HEK293 (cell line): ENCODE measurements at regions not wholly inside any gene's neighbourhood (a gene's known extent, or its start where the extent isn't known, plus 50 kb on each side); places are given as distances from the start of the nearest gene placed in this dataset.

Source experiments
- CTCF ChIA-PET: fragments of 350-600 bp; formaldehyde crosslinking; extraction: SDS; loops from one replicate; lab custom pipeline; 2021; ENCODE audit warnings: antibody characterized with exemption; lab: Yijun Ruan, JAX
- POLR2A ChIA-PET: fragments of 300-600 bp; formaldehyde crosslinking; extraction: SDS; loops from one replicate; lab custom pipeline; 2020; ENCODE audit warnings: antibody characterized with exemption, inconsistent platforms; lab: Yijun Ruan, JAX
- H3K27ac ChIP-seq: fragments of 200-500 bp; sonication (Bioruptor generic); 2 replicates; pipeline ENCODE4 v1.5.1; 2014; ENCODE audit warnings: low read depth, low read length, control low read depth, inconsistent platforms; ENCODE audit errors: extremely low read depth
- H3K36me3 ChIP-seq, 2 experiments: fragments of 200-500 bp in 1 of 2; sonication (Bioruptor generic) in 1 of 2; 1 replicate in 1 of 2; 2 replicates in 1 of 2; pipeline ENCODE4 v1.5.1; 2014 to 2017; ENCODE audit warnings: inconsistent platforms in 2 of 2, low read length in 2 of 2; ENCODE audit not compliant: control insufficient read depth in 2 of 2, insufficient read depth in 1 of 2
- H3K4me1 ChIP-seq: fragments of 200-500 bp; sonication (Bioruptor generic); 2 replicates; pipeline ENCODE4 v1.5.1; 2014; ENCODE audit warnings: mild to moderate bottlenecking, low read length, inconsistent platforms; ENCODE audit not compliant: control insufficient read depth, insufficient read depth
- H3K4me3 ChIP-seq: 2 replicates; pipeline ENCODE4 v1.5.1; 2011; ENCODE audit warnings: low read depth, mild to moderate bottlenecking, control low read depth, low read length, moderate library complexity
- H3K9me3 ChIP-seq: fragments of 200-500 bp; sonication (Bioruptor generic); 2 replicates; pipeline ENCODE4 v1.5.1; 2014; ENCODE audit warnings: low read depth, low read length, inconsistent platforms; ENCODE audit not compliant: control insufficient read depth, insufficient read depth
- BCL11B ChIP-seq: fragments of 450-650 bp; formaldehyde crosslinking; IDR thresholded peaks from 2 replicates; pipeline ENCODE4 v1.5.1; 2016; ENCODE audit warnings: low read depth, missing biosample characterization, missing genetic modification characterization
- GLIS1 ChIP-seq: fragments of 450-650 bp; formaldehyde crosslinking; IDR thresholded peaks from 2 replicates; pipeline ENCODE4 v1.5.1; 2016; ENCODE audit warnings: missing biosample characterization, missing genetic modification characterization
- IKZF3 ChIP-seq: fragments of 450-650 bp; IDR thresholded peaks from 2 replicates; pipeline ENCODE4 v1.5.0; 2018; ENCODE audit warnings: missing biosample characterization, mild to moderate bottlenecking, missing genetic modification characterization, moderate library complexity
- MEIS1 ChIP-seq: sonication (generic); formaldehyde crosslinking; IDR thresholded peaks from 2 replicates; pipeline ENCODE4 v1.8.1; 2022; ENCODE audit warnings: missing genetic modification reagents, mild to moderate bottlenecking, borderline replicate concordance
- SP2 ChIP-seq: fragments of 450-650 bp; formaldehyde crosslinking; IDR thresholded peaks from 2 replicates; pipeline ENCODE4 v1.5.1; 2016; ENCODE audit warnings: missing biosample characterization, missing genetic modification characterization
- SP3 ChIP-seq: fragments of 450-650 bp; formaldehyde crosslinking; IDR thresholded peaks from 2 replicates; pipeline ENCODE4 v1.5.1; 2016; ENCODE audit warnings: missing biosample characterization, missing genetic modification characterization
- ZBTB1 ChIP-seq: fragments of 450-650 bp; formaldehyde crosslinking; IDR thresholded peaks from 2 replicates; pipeline ENCODE4 v1.5.1; 2016; ENCODE audit warnings: missing biosample characterization, missing genetic modification characterization
- ZNF155 ChIP-seq: fragments of 450-650 bp; formaldehyde crosslinking; IDR thresholded peaks from 2 replicates; pipeline ENCODE4 v1.5.1; 2016; ENCODE audit warnings: missing biosample characterization, missing genetic modification characterization
- ZNF221 ChIP-seq: fragments of 450-650 bp; formaldehyde crosslinking; IDR thresholded peaks from 2 replicates; pipeline ENCODE4 v1.5.1; 2017; ENCODE audit warnings: missing biosample characterization, missing genetic modification characterization, borderline replicate concordance
- ZNF239 ChIP-seq: fragments of 450-650 bp; formaldehyde crosslinking; IDR thresholded peaks from 2 replicates; pipeline ENCODE4 v1.5.1; 2016; ENCODE audit warnings: missing biosample characterization, missing genetic modification characterization
- ZNF555 ChIP-seq: fragments of 450-650 bp; formaldehyde crosslinking; conservative IDR thresholded peaks from 2 replicates; pipeline ENCODE4 v1.5.1; 2017; ENCODE audit warnings: missing biosample characterization, mild to moderate bottlenecking, missing genetic modification characterization, inconsistent platforms
- ZNF610 ChIP-seq: fragments of 450-650 bp; formaldehyde crosslinking; IDR thresholded peaks from 2 replicates; pipeline ENCODE4 v1.5.1; 2016; ENCODE audit warnings: missing biosample characterization, missing genetic modification characterization, borderline replicate concordance
- ZNF791 ChIP-seq: fragments of 450-650 bp; formaldehyde crosslinking; IDR thresholded peaks from 2 replicates; pipeline ENCODE4 v1.5.1; 2016; ENCODE audit warnings: missing biosample characterization, missing genetic modification characterization
- TF ChIP-seq, protein P1 (sequence below): sonication (generic); formaldehyde crosslinking; IDR thresholded peaks from 2 replicates; pipeline ENCODE4 v1.8.1; 2022; ENCODE audit warnings: mild to moderate bottlenecking, moderate library complexity, missing genetic modification reagents
- TF ChIP-seq, protein P2 (sequence below): fragments of 450-650 bp; formaldehyde crosslinking; IDR thresholded peaks from 2 replicates; pipeline ENCODE4 v1.5.1; 2016; ENCODE audit warnings: missing biosample characterization, missing genetic modification characterization
- TF ChIP-seq, protein P3 (sequence below): fragments of 450-650 bp; formaldehyde crosslinking; IDR thresholded peaks from 2 replicates; pipeline ENCODE4 v1.5.1; 2017; ENCODE audit warnings: missing biosample characterization, missing genetic modification characterization
- TF ChIP-seq, protein P4 (sequence below): fragments of 450-650 bp; formaldehyde crosslinking; IDR thresholded peaks from 2 replicates; pipeline ENCODE4 v1.5.1; 2016; ENCODE audit warnings: missing biosample characterization, missing genetic modification characterization
- TF ChIP-seq, protein P5 (sequence below): fragments of 450-650 bp; formaldehyde crosslinking; IDR thresholded peaks from 2 replicates; pipeline ENCODE4 v1.5.1; 2016; ENCODE audit warnings: missing biosample characterization, missing genetic modification characterization
- TF ChIP-seq, protein P6 (sequence below): fragments of 450-650 bp; formaldehyde crosslinking; IDR thresholded peaks from 2 replicates; pipeline ENCODE4 v1.5.1; 2016; ENCODE audit warnings: missing biosample characterization, missing genetic modification characterization
- TF ChIP-seq, protein P7 (sequence below): fragments of 450-650 bp; formaldehyde crosslinking; IDR thresholded peaks from 2 replicates; pipeline ENCODE4 v1.5.1; 2016; ENCODE audit warnings: missing biosample characterization, missing genetic modification characterization, borderline replicate concordance

DNA sequence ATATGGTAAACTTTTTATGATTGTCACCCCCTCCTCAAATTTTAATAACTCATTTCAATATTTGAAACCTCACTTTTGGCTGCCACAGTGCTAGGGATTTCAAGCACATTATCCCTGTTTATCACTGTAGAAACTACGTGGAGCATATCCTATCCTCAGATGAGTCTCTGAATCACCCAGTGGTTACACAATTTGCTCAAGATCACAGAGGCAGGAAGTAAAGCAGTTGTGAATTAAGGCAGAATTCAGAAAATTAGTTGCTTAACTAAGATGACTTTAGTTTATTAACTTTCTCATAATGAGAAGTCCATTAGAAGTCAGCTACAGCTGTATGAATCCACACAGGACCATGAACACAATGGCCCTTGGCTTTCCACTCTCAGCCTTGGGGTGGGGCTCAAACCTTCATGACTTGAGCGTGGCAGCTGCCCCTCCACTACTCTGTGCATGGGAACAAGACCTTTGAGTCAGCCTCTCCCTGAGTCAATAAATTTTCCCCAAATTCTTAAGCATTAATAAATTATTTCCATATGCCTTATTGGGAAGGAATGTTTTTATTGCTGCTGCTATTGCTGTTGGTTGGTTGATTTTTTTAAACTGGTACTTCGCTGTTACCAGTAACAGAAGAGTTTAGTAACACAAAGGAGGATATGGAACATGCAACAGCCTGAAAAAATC is 369.0 kb downstream of the CBLN2 start (continued):
- TF ChIP-seq MEIS1 (CRISPR knock-in tag) (no peak), ZNF239 (tag by site-specific recombination) (no peak), ZNF155 (tag by site-specific recombination) (no peak), SP3 (tag by site-specific recombination) (no peak), ZNF555 (no peak)
- TF ChIP-seq, protein P1, sequence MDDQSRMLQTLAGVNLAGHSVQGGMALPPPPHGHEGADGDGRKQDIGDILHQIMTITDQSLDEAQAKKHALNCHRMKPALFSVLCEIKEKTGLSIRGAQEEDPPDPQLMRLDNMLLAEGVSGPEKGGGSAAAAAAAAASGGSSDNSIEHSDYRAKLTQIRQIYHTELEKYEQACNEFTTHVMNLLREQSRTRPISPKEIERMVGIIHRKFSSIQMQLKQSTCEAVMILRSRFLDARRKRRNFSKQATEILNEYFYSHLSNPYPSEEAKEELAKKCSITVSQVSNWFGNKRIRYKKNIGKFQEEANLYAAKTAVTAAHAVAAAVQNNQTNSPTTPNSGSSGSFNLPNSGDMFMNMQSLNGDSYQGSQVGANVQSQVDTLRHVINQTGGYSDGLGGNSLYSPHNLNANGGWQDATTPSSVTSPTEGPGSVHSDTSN (CRISPR knock-in tag) = no peak
- TF ChIP-seq, all 188 proteins: peak for 0

DNA sequence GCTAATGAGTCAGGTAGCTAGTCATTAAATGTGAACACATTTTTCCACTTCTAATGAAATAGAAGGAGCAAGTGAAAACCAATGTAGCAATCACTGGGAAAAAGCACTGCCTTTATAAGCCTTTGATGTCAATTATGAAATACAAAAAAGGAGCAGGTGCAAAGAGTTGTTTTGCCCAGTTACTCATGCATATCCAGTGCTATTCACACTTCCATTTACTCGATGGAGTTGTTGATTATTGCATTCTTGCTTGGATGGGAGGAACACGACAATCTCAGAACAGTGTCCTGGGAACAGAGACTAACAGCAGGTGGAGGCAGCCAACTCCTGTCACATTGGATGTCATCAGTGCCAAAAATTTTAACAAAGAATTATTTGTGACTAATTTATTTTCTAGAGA is 372.5 kb downstream of the CBLN2 start:
- ChIA-PET POLR2A (no interaction called here), CTCF (no interaction called here)
- no peaks in the 10 kb centered on the region for H3K4me1 ChIP-seq
- H3K4me3 ChIP-seq = no peak overlapping the region
- H3K9me3 ChIP-seq = no peaks in the 10 kb centered on the region
- H3K36me3 ChIP-seq = no peaks in the 10 kb centered on the region
- no peak overlapping the region for H3K27ac ChIP-seq
- TF ChIP-seq SP2 = no peak
- TF ChIP-seq, protein P2, sequence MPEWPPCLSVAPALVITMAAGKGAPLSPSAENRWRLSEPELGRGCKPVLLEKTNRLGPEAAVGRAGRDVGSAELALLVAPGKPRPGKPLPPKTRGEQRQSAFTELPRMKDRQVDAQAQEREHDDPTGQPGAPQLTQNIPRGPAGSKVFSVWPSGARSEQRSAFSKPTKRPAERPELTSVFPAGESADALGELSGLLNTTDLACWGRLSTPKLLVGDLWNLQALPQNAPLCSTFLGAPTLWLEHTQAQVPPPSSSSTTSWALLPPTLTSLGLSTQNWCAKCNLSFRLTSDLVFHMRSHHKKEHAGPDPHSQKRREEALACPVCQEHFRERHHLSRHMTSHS (tag by site-specific recombination) = no peak
- TF ChIP-seq, protein P3, sequence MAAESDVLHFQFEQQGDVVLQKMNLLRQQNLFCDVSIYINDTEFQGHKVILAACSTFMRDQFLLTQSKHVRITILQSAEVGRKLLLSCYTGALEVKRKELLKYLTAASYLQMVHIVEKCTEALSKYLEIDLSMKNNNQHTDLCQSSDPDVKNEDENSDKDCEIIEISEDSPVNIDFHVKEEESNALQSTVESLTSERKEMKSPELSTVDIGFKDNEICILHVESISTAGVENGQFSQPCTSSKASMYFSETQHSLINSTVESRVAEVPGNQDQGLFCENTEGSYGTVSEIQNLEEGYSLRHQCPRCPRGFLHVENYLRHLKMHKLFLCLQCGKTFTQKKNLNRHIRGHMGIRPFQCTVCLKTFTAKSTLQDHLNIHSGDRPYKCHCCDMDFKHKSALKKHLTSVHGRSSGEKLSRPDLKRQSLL (tag by site-specific recombination) = no peak
- TF ChIP-seq, protein P4, sequence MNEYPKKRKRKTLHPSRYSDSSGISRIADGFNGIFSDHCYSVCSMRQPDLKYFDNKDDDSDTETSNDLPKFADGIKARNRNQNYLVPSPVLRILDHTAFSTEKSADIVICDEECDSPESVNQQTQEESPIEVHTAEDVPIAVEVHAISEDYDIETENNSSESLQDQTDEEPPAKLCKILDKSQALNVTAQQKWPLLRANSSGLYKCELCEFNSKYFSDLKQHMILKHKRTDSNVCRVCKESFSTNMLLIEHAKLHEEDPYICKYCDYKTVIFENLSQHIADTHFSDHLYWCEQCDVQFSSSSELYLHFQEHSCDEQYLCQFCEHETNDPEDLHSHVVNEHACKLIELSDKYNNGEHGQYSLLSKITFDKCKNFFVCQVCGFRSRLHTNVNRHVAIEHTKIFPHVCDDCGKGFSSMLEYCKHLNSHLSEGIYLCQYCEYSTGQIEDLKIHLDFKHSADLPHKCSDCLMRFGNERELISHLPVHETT (tag by site-specific recombination) = no peak
- TF ChIP-seq, protein P5, sequence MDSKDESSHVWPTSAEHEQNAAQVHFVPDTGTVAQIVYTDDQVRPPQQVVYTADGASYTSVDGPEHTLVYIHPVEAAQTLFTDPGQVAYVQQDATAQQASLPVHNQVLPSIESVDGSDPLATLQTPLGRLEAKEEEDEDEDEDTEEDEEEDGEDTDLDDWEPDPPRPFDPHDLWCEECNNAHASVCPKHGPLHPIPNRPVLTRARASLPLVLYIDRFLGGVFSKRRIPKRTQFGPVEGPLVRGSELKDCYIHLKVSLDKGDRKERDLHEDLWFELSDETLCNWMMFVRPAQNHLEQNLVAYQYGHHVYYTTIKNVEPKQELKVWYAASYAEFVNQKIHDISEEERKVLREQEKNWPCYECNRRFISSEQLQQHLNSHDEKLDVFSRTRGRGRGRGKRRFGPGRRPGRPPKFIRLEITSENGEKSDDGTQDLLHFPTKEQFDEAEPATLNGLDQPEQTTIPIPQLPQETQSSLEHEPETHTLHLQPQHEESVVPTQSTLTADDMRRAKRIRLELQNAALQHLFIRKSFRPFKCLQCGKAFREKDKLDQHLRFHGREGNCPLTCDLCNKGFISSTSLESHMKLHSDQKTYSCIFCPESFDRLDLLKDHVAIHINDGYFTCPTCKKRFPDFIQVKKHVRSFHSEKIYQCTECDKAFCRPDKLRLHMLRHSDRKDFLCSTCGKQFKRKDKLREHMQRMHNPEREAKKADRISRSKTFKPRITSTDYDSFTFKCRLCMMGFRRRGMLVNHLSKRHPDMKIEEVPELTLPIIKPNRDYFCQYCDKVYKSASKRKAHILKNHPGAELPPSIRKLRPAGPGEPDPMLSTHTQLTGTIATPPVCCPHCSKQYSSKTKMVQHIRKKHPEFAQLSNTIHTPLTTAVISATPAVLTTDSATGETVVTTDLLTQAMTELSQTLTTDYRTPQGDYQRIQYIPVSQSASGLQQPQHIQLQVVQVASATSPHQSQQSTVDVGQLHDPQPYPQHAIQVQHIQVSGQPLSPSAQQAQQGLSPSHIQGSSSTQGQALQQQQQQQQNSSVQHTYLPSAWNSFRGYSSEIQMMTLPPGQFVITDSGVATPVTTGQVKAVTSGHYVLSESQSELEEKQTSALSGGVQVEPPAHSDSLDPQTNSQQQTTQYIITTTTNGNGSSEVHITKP (tag by site-specific recombination) = no peak
- no peak for TF ChIP-seq ZNF221 (tag by site-specific recombination)
- TF ChIP-seq ZNF791 = no peak
- TF ChIP-seq, protein P6, sequence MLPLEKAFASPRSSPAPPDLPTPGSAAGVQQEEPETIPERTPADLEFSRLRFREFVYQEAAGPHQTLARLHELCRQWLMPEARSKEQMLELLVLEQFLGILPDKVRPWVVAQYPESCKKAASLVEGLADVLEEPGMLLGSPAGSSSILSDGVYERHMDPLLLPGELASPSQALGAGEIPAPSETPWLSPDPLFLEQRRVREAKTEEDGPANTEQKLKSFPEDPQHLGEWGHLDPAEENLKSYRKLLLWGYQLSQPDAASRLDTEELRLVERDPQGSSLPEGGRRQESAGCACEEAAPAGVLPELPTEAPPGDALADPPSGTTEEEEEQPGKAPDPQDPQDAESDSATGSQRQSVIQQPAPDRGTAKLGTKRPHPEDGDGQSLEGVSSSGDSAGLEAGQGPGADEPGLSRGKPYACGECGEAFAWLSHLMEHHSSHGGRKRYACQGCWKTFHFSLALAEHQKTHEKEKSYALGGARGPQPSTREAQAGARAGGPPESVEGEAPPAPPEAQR (tag by site-specific recombination) = no peak
- TF ChIP-seq IKZF3 (tag by site-specific recombination) = no peak
- TF ChIP-seq GLIS1 = no peak
- TF ChIP-seq, protein P7, sequence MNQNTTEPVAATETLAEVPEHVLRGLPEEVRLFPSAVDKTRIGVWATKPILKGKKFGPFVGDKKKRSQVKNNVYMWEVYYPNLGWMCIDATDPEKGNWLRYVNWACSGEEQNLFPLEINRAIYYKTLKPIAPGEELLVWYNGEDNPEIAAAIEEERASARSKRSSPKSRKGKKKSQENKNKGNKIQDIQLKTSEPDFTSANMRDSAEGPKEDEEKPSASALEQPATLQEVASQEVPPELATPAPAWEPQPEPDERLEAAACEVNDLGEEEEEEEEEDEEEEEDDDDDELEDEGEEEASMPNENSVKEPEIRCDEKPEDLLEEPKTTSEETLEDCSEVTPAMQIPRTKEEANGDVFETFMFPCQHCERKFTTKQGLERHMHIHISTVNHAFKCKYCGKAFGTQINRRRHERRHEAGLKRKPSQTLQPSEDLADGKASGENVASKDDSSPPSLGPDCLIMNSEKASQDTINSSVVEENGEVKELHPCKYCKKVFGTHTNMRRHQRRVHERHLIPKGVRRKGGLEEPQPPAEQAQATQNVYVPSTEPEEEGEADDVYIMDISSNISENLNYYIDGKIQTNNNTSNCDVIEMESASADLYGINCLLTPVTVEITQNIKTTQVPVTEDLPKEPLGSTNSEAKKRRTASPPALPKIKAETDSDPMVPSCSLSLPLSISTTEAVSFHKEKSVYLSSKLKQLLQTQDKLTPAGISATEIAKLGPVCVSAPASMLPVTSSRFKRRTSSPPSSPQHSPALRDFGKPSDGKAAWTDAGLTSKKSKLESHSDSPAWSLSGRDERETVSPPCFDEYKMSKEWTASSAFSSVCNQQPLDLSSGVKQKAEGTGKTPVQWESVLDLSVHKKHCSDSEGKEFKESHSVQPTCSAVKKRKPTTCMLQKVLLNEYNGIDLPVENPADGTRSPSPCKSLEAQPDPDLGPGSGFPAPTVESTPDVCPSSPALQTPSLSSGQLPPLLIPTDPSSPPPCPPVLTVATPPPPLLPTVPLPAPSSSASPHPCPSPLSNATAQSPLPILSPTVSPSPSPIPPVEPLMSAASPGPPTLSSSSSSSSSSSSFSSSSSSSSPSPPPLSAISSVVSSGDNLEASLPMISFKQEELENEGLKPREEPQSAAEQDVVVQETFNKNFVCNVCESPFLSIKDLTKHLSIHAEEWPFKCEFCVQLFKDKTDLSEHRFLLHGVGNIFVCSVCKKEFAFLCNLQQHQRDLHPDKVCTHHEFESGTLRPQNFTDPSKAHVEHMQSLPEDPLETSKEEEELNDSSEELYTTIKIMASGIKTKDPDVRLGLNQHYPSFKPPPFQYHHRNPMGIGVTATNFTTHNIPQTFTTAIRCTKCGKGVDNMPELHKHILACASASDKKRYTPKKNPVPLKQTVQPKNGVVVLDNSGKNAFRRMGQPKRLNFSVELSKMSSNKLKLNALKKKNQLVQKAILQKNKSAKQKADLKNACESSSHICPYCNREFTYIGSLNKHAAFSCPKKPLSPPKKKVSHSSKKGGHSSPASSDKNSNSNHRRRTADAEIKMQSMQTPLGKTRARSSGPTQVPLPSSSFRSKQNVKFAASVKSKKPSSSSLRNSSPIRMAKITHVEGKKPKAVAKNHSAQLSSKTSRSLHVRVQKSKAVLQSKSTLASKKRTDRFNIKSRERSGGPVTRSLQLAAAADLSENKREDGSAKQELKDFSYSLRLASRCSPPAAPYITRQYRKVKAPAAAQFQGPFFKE (tag by site-specific recombination) = no peak
- no peak for TF ChIP-seq BCL11B (tag by site-specific recombination)
- no peak for TF ChIP-seq ZBTB1 (tag by site-specific recombination)
- TF ChIP-seq ZNF610 (tag by site-specific recombination) = no peak
